HepG2 (cell line): ENCODE measurements at regions not wholly inside any gene's neighbourhood (a gene's known extent, or its start where the extent isn't known, plus 50 kb on each side); places are given as distances from the start of the nearest gene placed in this dataset.

ENCODE experiments used
- ATAC-seq: fragments of 200-7000 bp; cut with Tn5 transposase; 3 replicates; pipeline ENCODE4 v1.9.1; 2020; ENCODE audit warnings: mild to moderate bottlenecking, moderate library complexity
- BruUV-seq: library from RNA; stranded (reverse); fragments of 400-500 nt; replicated peaks from 2 replicates; lab custom pipeline; 2021; lab: Mats Ljungman, UMichigan
- CTCF ChIA-PET: fragments of 300-600 bp; formaldehyde crosslinking; extraction: SDS; loops from one replicate; lab custom pipeline; 2021; ENCODE audit warnings: low total read pairs, inconsistent platforms, low intra/inter-chr PET ratio; lab: Yijun Ruan, JAX
- POLR2A ChIA-PET: fragments of 350-600 bp; sonication (Branson Sonifier 250); formaldehyde crosslinking; loops from one replicate; lab custom pipeline; 2020; ENCODE audit warnings: antibody characterized with exemption, inconsistent platforms; lab: Yijun Ruan, JAX
- DNase-seq: peaks from one replicate; pipeline ENCODE4 v3.0.0-alpha.2; 2015; ENCODE audit warnings: low spot score
- FAIRE-seq: peaks from 3 replicates; lab custom pipeline; 2011; peaks lifted over from hg19 to GRCh38; lab: Jason Lieb, UNC
- H2AFZ ChIP-seq: one replicate; pipeline ENCODE4 v1.6.1; 2011; ENCODE audit warnings: low read length, inconsistent platforms
- H3K27ac ChIP-seq: fragments of 300-600 bp; 3 replicates; pipeline ENCODE4 v1.8.0; 2011; ENCODE audit warnings: mixed run types, mild to moderate bottlenecking, mixed read lengths, low read length, inconsistent platforms; ENCODE audit not compliant: insufficient read depth; ENCODE audit errors: extremely low read length
- H3K27me3 ChIP-seq, 2 experiments: fragments of 200-600 bp in 1 of 2; 2 replicates in 1 of 2; 3 replicates in 1 of 2; pipeline versions ENCODE4 v1.6.0 to v1.8.0; 2011; ENCODE audit warnings: low read length in 2 of 2, mild to moderate bottlenecking in 2 of 2, moderate library complexity in 2 of 2, inconsistent platforms in 1 of 2; ENCODE audit not compliant: insufficient read depth in 2 of 2, control insufficient read depth in 1 of 2
- H3K36me3 ChIP-seq, 2 experiments: fragments of 200-600 bp in 1 of 2; replicated peaks in 1 of 2; 2 replicates in 1 of 2; 3 replicates in 1 of 2; pipeline versions ENCODE4 v1.5.1 to v1.8.0; 2011; ENCODE audit warnings: low read length in 2 of 2, inconsistent platforms in 1 of 2; ENCODE audit not compliant: insufficient read depth in 2 of 2, control insufficient read depth in 1 of 2
- H3K4me1 ChIP-seq: 2 replicates; pipeline ENCODE4 v1.5.1; 2012; ENCODE audit warnings: low read length, inconsistent platforms; ENCODE audit not compliant: insufficient read depth
- H3K4me2 ChIP-seq: 2 replicates; pipeline ENCODE4 v1.6.0; 2011; ENCODE audit warnings: low read depth, low read length, inconsistent platforms
- H3K4me3 ChIP-seq, 3 experiments: fragments of 200-600 bp in 1 of 3; sonication (generic), shearing (Covaris generic) in 1 of 3; replicated peaks in 1 of 3; 2 replicates each; pipeline ENCODE4 v1.5.1; 2011 to 2016; ENCODE audit warnings: low read length in 3 of 3, inconsistent platforms in 2 of 3, low read depth in 2 of 3, mild to moderate bottlenecking in 2 of 3, control low read depth in 1 of 3, mixed read lengths in 1 of 3; ENCODE audit not compliant: insufficient read depth in 1 of 3
- H3K79me2 ChIP-seq: one replicate; pipeline ENCODE4 v1.6.1; 2011; ENCODE audit warnings: low read length, inconsistent platforms; ENCODE audit not compliant: insufficient read depth
- H3K9ac ChIP-seq: 2 replicates; pipeline ENCODE4 v1.6.0; 2011; ENCODE audit warnings: mild to moderate bottlenecking, low read depth, low read length, inconsistent platforms; ENCODE audit not compliant: insufficient read depth
- H3K9me3 ChIP-seq: 2 replicates; pipeline ENCODE4 v1.5.1; 2012; ENCODE audit warnings: mild to moderate bottlenecking, low read length
- H4K20me1 ChIP-seq: 2 replicates; pipeline ENCODE4 v1.6.0; 2011; ENCODE audit warnings: inconsistent platforms, mild to moderate bottlenecking, low read length, moderate library complexity; ENCODE audit not compliant: insufficient read depth
- HIC2 ChIP-seq: sonication (generic); formaldehyde crosslinking; IDR thresholded peaks from 2 replicates; pipeline ENCODE4 v1.9.0; 2022; ENCODE audit warnings: low read depth, missing genetic modification reagents
- NFYC ChIP-seq: IDR thresholded peaks from 2 replicates; pipeline ENCODE4 v1.6.1; 2016; ENCODE audit warnings: missing genetic modification reagents, missing compliant biosample characterization
- STAT6 ChIP-seq: sonication (generic); formaldehyde crosslinking; IDR thresholded peaks from 2 replicates; pipeline ENCODE4 v1.4.0; 2020; ENCODE audit warnings: missing genetic modification reagents, mild to moderate bottlenecking, borderline replicate concordance
- YEATS4 ChIP-seq: sonication (generic); formaldehyde crosslinking; IDR thresholded peaks from 2 replicates; pipeline ENCODE4 v1.4.0; 2020; ENCODE audit warnings: missing genetic modification reagents, borderline replicate concordance
- ZC3H4 ChIP-seq: sonication (generic); formaldehyde crosslinking; IDR thresholded peaks from 2 replicates; pipeline ENCODE4 v1.4.0; 2020; ENCODE audit warnings: missing genetic modification reagents, borderline replicate concordance
- ZFP36 ChIP-seq: fragments of 150-350 bp; IDR thresholded peaks from 2 replicates; pipeline ENCODE4 v1.6.1; 2018; ENCODE audit warnings: borderline replicate concordance, low read length, low read depth; ENCODE audit not compliant: partially characterized antibody
- ZNF121 ChIP-seq: sonication (generic); formaldehyde crosslinking; IDR thresholded peaks from 2 replicates; pipeline ENCODE4 v1.5.0; 2020; ENCODE audit warnings: mild to moderate bottlenecking, missing genetic modification reagents
- ZNF44 ChIP-seq: sonication (generic); formaldehyde crosslinking; IDR thresholded peaks from 2 replicates; pipeline ENCODE4 v1.5.1; 2020; ENCODE audit warnings: mild to moderate bottlenecking, missing genetic modification reagents
- ZNF530 ChIP-seq: sonication (generic); formaldehyde crosslinking; IDR thresholded peaks from 2 replicates; pipeline ENCODE4 v1.5.0; 2020; ENCODE audit warnings: low read depth, mild to moderate bottlenecking, missing genetic modification reagents
- ZNF564 ChIP-seq: sonication (generic); formaldehyde crosslinking; IDR thresholded peaks from 2 replicates; pipeline ENCODE4 v1.8.1; 2023; ENCODE audit warnings: mild to moderate bottlenecking, missing genetic modification reagents
- ZNF720 ChIP-seq: sonication (generic); formaldehyde crosslinking; IDR thresholded peaks from 2 replicates; pipeline ENCODE4 v1.4.0; 2020; ENCODE audit warnings: missing genetic modification reagents
- ZNF891 ChIP-seq: sonication (generic); formaldehyde crosslinking; IDR thresholded peaks from 2 replicates; pipeline ENCODE4 v1.5.0; 2020; ENCODE audit warnings: mild to moderate bottlenecking, missing genetic modification reagents
- WGBS: methylation state at CpG from one replicate; pipeline ENCODE4 v1.1.6; 2017; ENCODE audit warnings: low lambda C conversion rate; 5-methylcytosine and 5-hydroxymethylcytosine counted together
- in situ Hi-C: cut with HindIII; loops from 2 replicates; pipeline ENCODE4 v1.10.0; 2017; ENCODE audit warnings: low pct_unique_long_range_greater_than_20kb; ENCODE audit not compliant: extremely low pct_ligation_motif_present
- intact Hi-C: fragments of 100-400 bp; cut with micrococcal nuclease; formaldehyde crosslinking; loops from one replicate; pipeline ENCODE4 v1.10.0; 2022; ENCODE audit not compliant: unreplicated experiment

GRCh38 chr13:102933523-102933922 is 87.7 kb downstream of the ERCC5 start:
- Histone ChIP-seq H3K27me3 (no peaks in the 10 kb centered on the region; a peak in 1 of 5 replicates), H3K27ac (no peak overlapping the region), H3K4me2 (no peak overlapping the region), H3K9me3 (no peaks in the 10 kb centered on the region), H3K36me3 (no peaks in the 10 kb centered on the region), H3K4me3 (no peak overlapping the region), H3K79me2 (no peaks in the 10 kb centered on the region), H3K4me1 (no peaks in the 10 kb centered on the region), H2AFZ (no peak overlapping the region), H4K20me1 (no peaks in the 10 kb centered on the region), H3K9ac (no peak overlapping the region)
- POLR2A ChIA-PET: no interaction called here
- ATAC-seq: no peak
- FAIRE-seq: no peak
- BruUV-seq: no TSS peak
- in situ Hi-C loops (no loop called here), intact Hi-C loops (no loop called here)
- WGBS: 1% methylated on average over 3 of the region's 3 CpGs
- TF ChIP-seq ZNF564 (CRISPR knock-in tag) (no peak), ZNF891 (no peak), ZNF720 (CRISPR knock-in tag) (no peak), ZNF121 (CRISPR knock-in tag) (no peak), ZNF44 (CRISPR knock-in tag) (no peak), HIC2 (no peak), NFYC (CRISPR knock-in tag) (no peak), YEATS4 (CRISPR knock-in tag) (no peak), ZC3H4 (CRISPR knock-in tag) (no peak), ZFP36 (no peak), ZNF530 (CRISPR knock-in tag) (no peak), STAT6 (no peak)
- no peak for DNase-seq
- CTCF ChIA-PET: no interaction called here
